ENCODE measurements at regions not wholly inside any gene's neighbourhood (a gene's known extent, or its start where the extent isn't known, plus 50 kb on each side); places are given as distances from the start of the nearest gene placed in this dataset.

DNA sequence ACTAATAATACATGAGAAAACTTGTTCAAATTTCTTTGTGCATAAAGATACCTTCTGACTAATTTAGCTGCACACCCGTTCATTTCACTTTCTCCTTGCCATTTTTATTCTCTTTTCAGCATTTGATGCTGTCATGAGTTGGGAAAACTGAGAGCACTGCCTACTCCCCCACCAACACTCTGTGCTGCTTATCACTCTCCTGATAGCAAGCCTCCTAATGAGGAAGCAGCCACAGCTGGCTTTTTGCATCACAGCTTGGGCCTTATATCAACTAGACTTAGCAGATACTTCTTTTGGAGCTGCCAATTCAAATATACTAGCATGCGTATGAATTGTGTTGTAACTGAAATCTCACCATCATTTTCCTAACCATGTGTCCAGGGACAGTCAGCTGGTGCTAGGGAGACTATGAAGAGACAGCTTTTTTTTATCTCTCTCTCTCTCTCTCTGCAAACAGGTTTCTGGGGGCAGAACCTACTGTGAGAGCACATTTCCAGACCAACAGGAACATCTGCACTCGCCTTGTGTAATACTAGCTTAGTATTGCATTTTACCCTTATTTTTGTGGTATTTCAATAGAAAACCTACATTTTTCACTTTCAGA lies 699.0 kb downstream of the KHDRBS2 start:
- TF ChIP-seq EP300 (IDR thresholded peaks at IDR 0.05) = no peak
- TF ChIP-seq POLR2AphosphoS5 (IDR thresholded peaks at IDR 0.05) = no peak
- Histone ChIP-seq H3K36me3 (no peaks in the 10 kb centered on the region), H3K9me3 (peaks cover 0 to 6% (median 0%) of the 10 kb centered on the region in 4 donors), H3K4me3 (no peak overlapping the region), H3K27me3 (no peaks in the 10 kb centered on the region), H3K4me1 (no peaks in the 10 kb centered on the region), H3K27ac (no peak overlapping the region)
- ATAC-seq (ENCODE audit: low FRiP score in 2 of 2) = no peak
- 72 to 89% methylated on average over 3 of the region's 3 CpGs for WGBS, 2 donors
- no peak for DNase-seq

DNA sequence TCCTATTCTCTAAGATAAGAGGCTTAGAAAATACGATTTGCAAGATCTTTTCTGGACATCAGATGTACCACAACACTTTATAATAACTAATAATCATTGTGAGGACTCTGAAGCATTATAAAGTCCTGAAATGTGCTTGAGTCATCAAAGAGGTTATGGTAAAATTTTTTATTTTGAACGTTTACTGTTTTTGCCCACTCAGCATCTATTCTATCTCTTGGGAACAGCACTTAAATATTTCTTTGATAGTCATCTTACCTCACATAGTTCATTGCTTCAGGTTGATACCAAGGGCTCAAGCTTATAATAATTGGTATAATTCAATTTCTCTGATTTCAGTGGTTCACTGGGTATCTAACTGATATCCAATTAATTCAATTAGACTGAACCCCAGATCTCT lies 700.5 kb downstream of the KHDRBS2 start:
- Histone ChIP-seq H3K4me1 (no peaks in the 10 kb centered on the region), H3K27me3 (no peaks in the 10 kb centered on the region), H3K27ac (no peak overlapping the region), H3K4me3 (no peak overlapping the region), H3K36me3 (no peaks in the 10 kb centered on the region), H3K9me3 (peaks cover 0 to 6% (median 0%) of the 10 kb centered on the region in 4 donors)
- DNase-seq (no peak), ATAC-seq (ENCODE audit: low FRiP score in 2 of 2) (no peak)
- TF ChIP-seq POLR2AphosphoS5 (IDR thresholded peaks at IDR 0.05) (no peak), EP300 (IDR thresholded peaks at IDR 0.05) (no peak), POLR2A (IDR thresholded peaks at IDR 0.05) (no peak)
- TF ChIP-seq, protein P1, sequence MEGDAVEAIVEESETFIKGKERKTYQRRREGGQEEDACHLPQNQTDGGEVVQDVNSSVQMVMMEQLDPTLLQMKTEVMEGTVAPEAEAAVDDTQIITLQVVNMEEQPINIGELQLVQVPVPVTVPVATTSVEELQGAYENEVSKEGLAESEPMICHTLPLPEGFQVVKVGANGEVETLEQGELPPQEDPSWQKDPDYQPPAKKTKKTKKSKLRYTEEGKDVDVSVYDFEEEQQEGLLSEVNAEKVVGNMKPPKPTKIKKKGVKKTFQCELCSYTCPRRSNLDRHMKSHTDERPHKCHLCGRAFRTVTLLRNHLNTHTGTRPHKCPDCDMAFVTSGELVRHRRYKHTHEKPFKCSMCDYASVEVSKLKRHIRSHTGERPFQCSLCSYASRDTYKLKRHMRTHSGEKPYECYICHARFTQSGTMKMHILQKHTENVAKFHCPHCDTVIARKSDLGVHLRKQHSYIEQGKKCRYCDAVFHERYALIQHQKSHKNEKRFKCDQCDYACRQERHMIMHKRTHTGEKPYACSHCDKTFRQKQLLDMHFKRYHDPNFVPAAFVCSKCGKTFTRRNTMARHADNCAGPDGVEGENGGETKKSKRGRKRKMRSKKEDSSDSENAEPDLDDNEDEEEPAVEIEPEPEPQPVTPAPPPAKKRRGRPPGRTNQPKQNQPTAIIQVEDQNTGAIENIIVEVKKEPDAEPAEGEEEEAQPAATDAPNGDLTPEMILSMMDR (IDR thresholded peaks at IDR 0.05) = no peak
- 0 to 35% methylated on average over 2 of the region's 2 CpGs for WGBS, 2 donors

DNA sequence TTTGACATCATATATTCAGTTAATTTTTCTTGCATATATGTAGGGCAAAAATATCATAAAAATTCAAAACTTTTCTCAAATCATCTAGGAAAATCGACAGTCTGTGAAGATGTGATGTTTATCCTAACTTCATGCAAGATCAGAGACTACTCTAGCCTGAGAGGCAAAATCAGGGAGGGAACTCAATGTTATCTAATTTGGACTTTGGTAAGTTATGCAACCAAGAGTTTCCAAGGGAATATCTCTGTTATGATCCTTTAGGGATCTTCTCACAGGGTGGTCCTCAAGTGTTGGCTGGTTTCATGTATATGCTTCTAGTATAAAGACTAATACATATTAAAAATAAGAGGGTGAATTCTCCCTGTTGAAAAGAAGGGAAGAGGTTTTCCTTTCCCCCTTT lies 723.9 kb downstream of the KHDRBS2 start:
- Histone ChIP-seq H3K36me3 (no peaks in the 10 kb centered on the region), H3K4me1 (no peaks in the 10 kb centered on the region), H3K27me3 (no peaks in the 10 kb centered on the region), H3K4me3 (no peak overlapping the region), H3K9me3 (peaks cover 5 to 11% (median 6%) of the 10 kb centered on the region in 4 donors), H3K27ac (no peak overlapping the region)
- ATAC-seq (ENCODE audit: low FRiP score in 2 of 2) (no peak), DNase-seq (no peak)
- TF ChIP-seq, protein P1 (IDR thresholded peaks at IDR 0.05) = no peak
- TF ChIP-seq POLR2AphosphoS5 (IDR thresholded peaks at IDR 0.05) (no peak), EP300 (IDR thresholded peaks at IDR 0.05) (no peak), POLR2A (IDR thresholded peaks at IDR 0.05) (no peak)
- WGBS, 2 donors = 59 to 77% methylated on average over 1 of the region's 1 CpG

DNA sequence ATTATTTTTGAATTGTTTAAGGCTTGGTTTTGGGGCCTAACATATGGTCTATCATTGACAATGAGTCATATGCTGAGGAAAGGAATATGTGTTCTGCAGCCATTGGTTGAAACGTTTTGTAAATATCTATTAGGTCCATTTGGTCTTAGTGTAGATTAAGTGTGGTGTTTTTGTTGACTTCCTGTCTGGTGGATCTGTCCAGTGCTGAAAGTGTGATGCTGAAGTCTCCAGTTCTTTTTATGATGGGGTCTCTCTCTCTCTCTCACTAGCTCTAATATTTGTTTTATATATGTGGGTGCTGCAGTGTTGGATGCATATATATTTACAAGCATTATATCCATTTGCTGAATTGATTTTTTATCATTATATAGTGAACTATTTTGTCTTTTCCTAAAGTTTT lies 727.2 kb downstream of the KHDRBS2 start:
- Histone ChIP-seq H3K27me3 (no peaks in the 10 kb centered on the region), H3K27ac (no peak overlapping the region), H3K36me3 (no peaks in the 10 kb centered on the region), H3K4me3 (no peak overlapping the region), H3K4me1 (no peaks in the 10 kb centered on the region), H3K9me3 (peaks cover 5 to 23% (median 6%) of the 10 kb centered on the region in 4 donors)
- TF ChIP-seq EP300 (IDR thresholded peaks at IDR 0.05) (no peak), POLR2AphosphoS5 (IDR thresholded peaks at IDR 0.05) (no peak), POLR2A (IDR thresholded peaks at IDR 0.05) (no peak)
- TF ChIP-seq, protein P1 (IDR thresholded peaks at IDR 0.05) = no peak
- WGBS, 2 donors = 34 to 42% methylated on average over 1 of the region's 1 CpG
- no peak for DNase-seq
- ATAC-seq (ENCODE audit: low FRiP score in 2 of 2) = no peak

DNA sequence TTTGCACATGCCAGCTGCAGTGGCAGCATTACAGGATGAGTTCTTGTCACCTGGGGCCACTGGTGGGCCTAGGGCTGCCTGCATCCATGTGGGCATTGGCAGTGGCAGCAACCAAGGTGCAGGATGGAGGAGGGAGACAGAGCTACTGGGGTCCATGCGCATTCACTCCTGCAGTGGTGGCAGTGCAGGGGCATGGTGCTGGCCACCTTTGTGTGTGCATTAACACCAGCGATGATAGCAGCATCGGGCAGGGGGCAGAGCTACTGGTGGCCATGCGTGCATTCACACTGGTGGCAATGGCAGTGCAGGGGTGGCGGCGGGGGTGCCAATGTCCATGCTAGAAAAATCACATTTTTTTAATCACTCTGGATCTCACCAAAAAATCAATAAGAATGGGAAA lies 730.0 kb downstream of the KHDRBS2 start:
- TF ChIP-seq, protein P1 (IDR thresholded peaks at IDR 0.05) = no peak
- no peak for TF ChIP-seq POLR2A (IDR thresholded peaks at IDR 0.05)
- no peak for TF ChIP-seq EP300 (IDR thresholded peaks at IDR 0.05)
- no peak for TF ChIP-seq POLR2AphosphoS5 (IDR thresholded peaks at IDR 0.05)
- no peak overlapping the region for H3K4me3 ChIP-seq
- no peak overlapping the region for H3K27ac ChIP-seq
- WGBS, 2 donors = 83 to 93% methylated on average over 5 to 6 of the region's 6 CpGs
- H3K36me3 ChIP-seq = no peaks in the 10 kb centered on the region
- DNase-seq = peak in 1 of 2 donors; percentile 48
- H3K4me1 ChIP-seq = no peaks in the 10 kb centered on the region
- H3K27me3 ChIP-seq = no peaks in the 10 kb centered on the region
- H3K9me3 ChIP-seq = peaks cover 0 to 23% (median 5%) of the 10 kb centered on the region in 4 donors
- ATAC-seq (ENCODE audit: low FRiP score in 2 of 2) = peak in 1 of 2 donors; percentile 15

Data from upper lobe of left lung (tissue), 6 donors.